ENCODE measurements at regions not wholly inside any gene's neighbourhood (a gene's known extent, or its start where the extent isn't known, plus 50 kb on each side); places are given as distances from the start of the nearest gene placed in this dataset.
"Not testable (repeated sequence)": the region's sequence is repeated elsewhere in the genome, so short reads cannot be mapped to it uniquely, and the experiment has no call there.

GRCh38 chr13:105721016-105721415, 814.4 kb downstream of the EFNB2 start:
- no peaks in the 10 kb centered on the region for H3K27me3 Mint-ChIP-seq
- no peaks in the 10 kb centered on the region for H3K4me1 Mint-ChIP-seq
- DNase-seq (no peak), ATAC-seq (no peak)
- H3K27ac Mint-ChIP-seq: no peak overlapping the region
- H3K9me3 Mint-ChIP-seq: no peaks in the 10 kb centered on the region
- H3K4me3 Mint-ChIP-seq: no peak overlapping the region
- no peaks in the 10 kb centered on the region for H3K36me3 Mint-ChIP-seq (ENCODE audit: low read depth)

GRCh38 chr13:105719859-105720258, 815.6 kb downstream of the EFNB2 start:
- no peak for ATAC-seq
- Mint-ChIP-seq H3K27ac (no peak overlapping the region), H3K36me3 (ENCODE audit: low read depth) (no peaks in the 10 kb centered on the region), H3K4me3 (no peak overlapping the region), H3K9me3 (no peaks in the 10 kb centered on the region), H3K27me3 (no peaks in the 10 kb centered on the region), H3K4me1 (no peaks in the 10 kb centered on the region)
- no peak for DNase-seq

GRCh38 chr13:105709181-105709580, 826.3 kb downstream of the EFNB2 start:
- no peaks in the 10 kb centered on the region for H3K36me3 Mint-ChIP-seq (ENCODE audit: low read depth)
- no peaks in the 10 kb centered on the region for H3K4me1 Mint-ChIP-seq
- ATAC-seq (no peak), DNase-seq (no peak)
- no peak overlapping the region for H3K4me3 Mint-ChIP-seq
- no peaks in the 10 kb centered on the region for H3K27me3 Mint-ChIP-seq
- no peaks in the 10 kb centered on the region for H3K9me3 Mint-ChIP-seq
- H3K27ac Mint-ChIP-seq: no peak overlapping the region

DNA sequence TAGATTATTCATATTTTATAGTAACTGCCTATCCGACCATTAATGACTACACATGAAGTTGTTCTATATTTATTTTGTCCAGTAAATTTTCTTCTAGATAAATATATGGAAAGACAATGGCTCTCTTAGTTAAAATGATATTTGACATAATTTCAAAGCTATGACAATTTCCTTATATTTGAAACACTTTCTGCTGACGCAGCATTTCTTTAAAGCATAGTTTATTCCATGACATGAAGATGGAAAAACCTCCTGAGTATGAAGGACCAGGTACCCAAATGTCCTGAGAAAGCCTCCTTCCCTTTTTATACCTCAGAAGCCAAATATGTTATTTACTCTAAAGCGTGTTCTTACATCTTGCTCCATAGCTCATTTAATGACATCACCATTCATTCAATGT, 831.6 kb downstream of the EFNB2 start:
- DNase-seq (no peak), ATAC-seq (no peak)
- Mint-ChIP-seq H3K9me3 (peaks cover 6% of the 10 kb centered on the region), H3K36me3 (ENCODE audit: low read depth) (no peaks in the 10 kb centered on the region), H3K27me3 (no peaks in the 10 kb centered on the region), H3K27ac (no peak overlapping the region), H3K4me3 (no peak overlapping the region), H3K4me1 (no peaks in the 10 kb centered on the region)

DNA sequence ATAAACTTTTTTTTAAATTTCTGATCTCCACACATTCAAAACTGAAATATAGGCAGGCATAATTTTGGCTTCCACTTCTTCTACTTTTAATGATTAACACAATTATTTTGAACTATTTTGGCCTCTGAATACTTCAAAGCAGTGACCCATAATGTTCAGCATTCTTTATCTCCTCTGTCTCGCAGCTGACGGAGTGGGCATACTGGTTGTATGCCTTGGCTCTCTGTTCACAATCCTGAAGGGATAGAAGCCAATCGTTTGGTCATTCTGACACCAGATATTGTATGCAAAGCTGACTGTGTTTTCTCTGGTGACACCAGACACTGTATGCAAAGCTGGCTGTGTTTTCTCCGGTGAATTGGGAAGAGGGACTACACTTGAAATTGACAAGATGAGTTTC, 833.0 kb downstream of the EFNB2 start:
- no peaks in the 10 kb centered on the region for H3K27me3 Mint-ChIP-seq
- peaks cover 6% of the 10 kb centered on the region for H3K9me3 Mint-ChIP-seq
- H3K36me3 Mint-ChIP-seq (ENCODE audit: low read depth): no peaks in the 10 kb centered on the region
- DNase-seq: no peak
- no peak overlapping the region for H3K27ac Mint-ChIP-seq
- H3K4me1 Mint-ChIP-seq: no peaks in the 10 kb centered on the region
- H3K4me3 Mint-ChIP-seq: no peak overlapping the region
- no peak for ATAC-seq

DNA sequence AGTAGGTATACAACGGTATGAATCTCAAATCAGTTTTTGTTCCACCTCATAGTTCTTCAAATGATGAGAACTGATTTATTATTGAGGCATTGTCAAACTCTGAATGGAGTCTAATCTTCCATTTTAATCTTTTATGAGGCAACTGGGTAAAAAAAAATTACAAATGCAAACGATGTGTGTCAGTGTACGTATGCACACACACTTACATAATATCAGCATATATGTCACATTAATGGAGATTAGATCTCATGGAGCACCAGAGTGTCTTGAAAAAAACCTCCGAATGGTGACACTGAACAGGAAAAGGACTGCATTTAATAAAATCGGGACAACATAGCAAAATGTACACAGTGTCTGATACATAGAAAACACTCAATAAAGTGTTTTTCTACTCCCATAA, 842.7 kb downstream of the EFNB2 start:
- no peak overlapping the region for H3K27ac Mint-ChIP-seq
- DNase-seq (no peak), ATAC-seq (no peak)
- no peaks in the 10 kb centered on the region for H3K4me1 Mint-ChIP-seq
- no peaks in the 10 kb centered on the region for H3K36me3 Mint-ChIP-seq (ENCODE audit: low read depth)
- H3K4me3 Mint-ChIP-seq: no peak overlapping the region
- no peaks in the 10 kb centered on the region for H3K9me3 Mint-ChIP-seq
- H3K27me3 Mint-ChIP-seq: no peaks in the 10 kb centered on the region

DNA sequence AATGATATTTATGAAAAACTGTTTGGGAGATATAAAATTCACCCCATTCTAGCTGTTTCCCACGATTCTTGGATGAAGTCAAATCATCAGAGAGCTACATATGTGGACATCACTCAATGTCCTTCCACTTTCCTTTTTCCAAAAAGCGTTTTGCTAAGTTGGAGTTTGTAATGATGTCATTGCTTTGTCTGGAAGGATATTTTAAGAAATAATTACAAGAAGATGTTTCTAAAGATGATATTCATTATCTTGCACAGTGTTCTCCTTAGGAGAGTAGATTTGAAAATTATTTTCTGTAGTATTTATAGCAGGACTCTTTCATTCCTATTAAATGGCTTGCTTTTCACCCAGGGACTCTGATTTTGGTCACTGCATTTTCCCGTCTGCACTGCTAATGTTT, 851.2 kb downstream of the EFNB2 start:
- no peaks in the 10 kb centered on the region for H3K4me1 Mint-ChIP-seq
- H3K4me3 Mint-ChIP-seq: no peak overlapping the region
- no peaks in the 10 kb centered on the region for H3K27me3 Mint-ChIP-seq
- DNase-seq (no peak), ATAC-seq (no peak)
- H3K9me3 Mint-ChIP-seq: no peaks in the 10 kb centered on the region
- no peak overlapping the region for H3K27ac Mint-ChIP-seq
- no peaks in the 10 kb centered on the region for H3K36me3 Mint-ChIP-seq (ENCODE audit: low read depth)

- no peaks in the 10 kb centered on the region for H3K4me1 Mint-ChIP-seq
- DNase-seq (no peak), ATAC-seq (no peak)
- no peaks in the 10 kb centered on the region for H3K27me3 Mint-ChIP-seq
- peaks cover 3% of the 10 kb centered on the region for H3K9me3 Mint-ChIP-seq
- H3K27ac Mint-ChIP-seq: no peak overlapping the region
- H3K4me3 Mint-ChIP-seq: no peak overlapping the region
- H3K36me3 Mint-ChIP-seq (ENCODE audit: low read depth): no peaks in the 10 kb centered on the region
Measured at GRCh38 chr13:105679838-105680237, 855.6 kb downstream of the EFNB2 start.

DNA sequence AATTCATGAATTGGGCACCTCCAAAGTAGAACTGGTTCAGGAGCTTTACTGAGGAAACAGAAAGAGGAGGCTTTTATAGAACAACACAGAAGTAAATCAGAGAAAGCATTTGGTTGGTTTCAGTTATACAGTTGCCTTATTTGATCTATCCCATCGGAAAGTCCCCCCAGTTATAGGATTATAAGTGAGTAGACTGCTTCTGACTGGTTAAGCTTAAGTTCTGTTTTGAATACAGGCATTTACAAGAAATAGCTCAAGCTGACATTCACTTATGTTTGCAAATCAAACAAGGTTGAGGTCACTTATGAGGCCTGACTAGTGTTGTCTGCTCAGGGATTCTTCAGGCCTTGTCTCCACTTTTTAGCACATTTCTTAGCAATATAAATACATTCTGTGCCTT, 857.4 kb downstream of the EFNB2 start:
- no peak overlapping the region for H3K27ac Mint-ChIP-seq
- no peaks in the 10 kb centered on the region for H3K36me3 Mint-ChIP-seq (ENCODE audit: low read depth)
- DNase-seq (no peak), ATAC-seq (no peak)
- H3K9me3 Mint-ChIP-seq: peaks cover 3% of the 10 kb centered on the region
- H3K4me3 Mint-ChIP-seq: no peak overlapping the region
- no peaks in the 10 kb centered on the region for H3K4me1 Mint-ChIP-seq
- no peaks in the 10 kb centered on the region for H3K27me3 Mint-ChIP-seq

DNA sequence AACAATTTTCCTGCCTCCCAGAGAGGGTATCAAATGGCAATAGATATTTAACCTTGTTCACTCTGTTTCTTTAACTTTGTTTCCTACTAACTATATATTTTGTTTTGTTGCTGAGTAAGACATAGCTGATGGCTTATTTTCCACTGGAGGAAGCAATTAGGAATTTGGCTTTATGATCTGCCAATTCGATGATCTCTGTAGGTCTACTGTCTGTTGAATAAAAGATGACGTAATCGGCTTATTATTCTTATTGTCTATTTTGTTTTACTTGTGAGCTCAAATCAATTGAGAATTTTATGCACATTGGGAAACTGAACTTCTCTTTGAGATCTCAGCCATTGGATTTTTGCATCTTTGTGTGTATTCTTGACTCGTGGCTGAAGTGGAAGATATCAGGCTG, 862.6 kb downstream of the EFNB2 start:
- Mint-ChIP-seq H3K36me3 (ENCODE audit: low read depth) (no peaks in the 10 kb centered on the region), H3K27ac (no peak overlapping the region), H3K9me3 (no peaks in the 10 kb centered on the region), H3K4me3 (no peak overlapping the region), H3K27me3 (no peaks in the 10 kb centered on the region), H3K4me1 (no peaks in the 10 kb centered on the region)
- DNase-seq (no peak), ATAC-seq (no peak)

DNA sequence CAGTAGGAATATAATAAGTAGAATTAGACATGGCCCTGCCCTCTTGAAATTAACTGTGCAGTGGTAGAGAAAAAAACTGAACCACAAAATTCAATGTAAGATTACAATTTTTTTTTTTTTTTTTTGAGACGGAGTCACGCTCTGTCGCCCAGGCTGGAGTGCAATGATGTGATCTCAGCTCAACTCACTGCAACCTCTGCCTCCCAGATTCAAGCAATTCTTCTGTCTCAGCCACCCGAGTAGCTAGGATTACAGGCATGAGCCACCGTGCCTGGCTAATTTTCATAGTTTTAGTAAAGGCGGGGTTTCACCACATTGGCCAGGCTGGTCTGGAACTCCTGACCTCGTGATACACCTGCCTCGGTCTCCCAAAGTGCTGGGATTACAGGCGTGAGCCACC, 864.3 kb downstream of the EFNB2 start:
- DNase-seq; H3K27me3 Mint-ChIP-seq; H3K9me3 Mint-ChIP-seq; H3K4me1 Mint-ChIP-seq; ATAC-seq; H3K4me3 Mint-ChIP-seq; H3K27ac Mint-ChIP-seq; H3K36me3 Mint-ChIP-seq (ENCODE audit: low read depth): not testable (repeated sequence)

DNA sequence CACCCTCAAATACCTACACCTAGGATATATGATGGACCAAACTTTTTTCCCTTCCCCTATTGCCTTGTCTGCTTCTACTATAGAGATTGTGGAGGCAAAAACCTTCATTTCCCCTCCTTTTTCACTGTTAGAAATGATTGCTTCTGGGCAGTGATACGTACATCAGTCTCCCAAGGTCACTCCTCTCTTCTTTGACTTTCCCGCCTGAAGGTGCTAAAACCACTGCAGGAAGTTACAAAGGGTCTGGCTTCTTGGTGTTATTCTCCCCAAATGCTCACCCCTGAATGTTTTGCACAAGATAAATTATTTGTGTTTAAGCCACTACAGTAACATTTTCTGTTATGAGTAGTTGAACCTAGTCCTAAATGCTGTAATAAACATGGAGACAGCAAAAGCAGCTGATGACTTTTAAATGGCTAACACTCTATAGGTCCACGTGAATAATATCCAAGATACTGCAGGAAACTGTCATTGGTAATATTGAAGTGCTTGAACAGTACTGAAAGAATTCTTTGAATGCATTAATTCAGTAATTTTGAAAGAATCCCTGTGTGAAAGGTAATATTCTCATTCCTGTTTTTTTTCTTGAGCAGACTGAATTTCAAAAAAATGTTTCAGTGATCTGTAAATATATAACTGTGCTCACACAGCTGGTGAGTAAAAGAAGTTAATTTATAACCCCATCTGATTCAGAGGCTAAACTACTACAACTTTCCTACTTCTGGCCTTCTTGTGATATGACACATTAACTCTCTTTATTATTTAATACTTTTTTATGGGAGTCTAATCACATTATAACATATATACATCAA, 865.1 kb downstream of the EFNB2 start:
- Mint-ChIP-seq H3K4me3 (no peak overlapping the region), H3K9me3 (no peaks in the 10 kb centered on the region), H3K27ac (no peak overlapping the region), H3K36me3 (ENCODE audit: low read depth) (no peaks in the 10 kb centered on the region), H3K4me1 (no peaks in the 10 kb centered on the region), H3K27me3 (no peaks in the 10 kb centered on the region)
- no peak for ATAC-seq
- no peak for DNase-seq

GRCh38 chr13:105665284-105665683, 870.2 kb downstream of the EFNB2 start:
- Mint-ChIP-seq H3K27ac (no peak overlapping the region), H3K9me3 (no peaks in the 10 kb centered on the region), H3K4me1 (no peaks in the 10 kb centered on the region), H3K4me3 (no peak overlapping the region), H3K36me3 (ENCODE audit: low read depth) (no peaks in the 10 kb centered on the region), H3K27me3 (no peaks in the 10 kb centered on the region)
- no peak for ATAC-seq
- DNase-seq: no peak

DNA sequence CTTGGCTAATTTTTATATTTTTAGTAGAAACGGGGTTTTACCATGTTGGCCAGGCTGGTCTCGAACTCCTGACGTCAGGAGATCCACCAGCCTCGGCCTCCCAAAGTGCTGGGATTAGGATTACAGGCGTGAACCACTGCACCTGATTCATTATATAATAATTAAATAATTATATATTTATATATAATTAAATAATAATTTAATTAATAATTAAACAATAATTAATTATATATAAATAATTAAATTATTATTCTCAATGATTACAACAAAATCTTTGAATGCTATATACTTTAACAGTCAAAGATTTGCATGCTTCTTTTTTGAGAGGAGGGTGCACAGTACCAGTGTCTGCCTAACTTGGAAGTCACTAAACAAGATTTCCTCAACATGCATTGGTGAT, 872.3 kb downstream of the EFNB2 start:
- ATAC-seq (no peak), DNase-seq (no peak)
- no peaks in the 10 kb centered on the region for H3K9me3 Mint-ChIP-seq
- H3K27ac Mint-ChIP-seq: no peak overlapping the region
- no peaks in the 10 kb centered on the region for H3K4me1 Mint-ChIP-seq
- no peaks in the 10 kb centered on the region for H3K27me3 Mint-ChIP-seq
- no peak overlapping the region for H3K4me3 Mint-ChIP-seq
- H3K36me3 Mint-ChIP-seq (ENCODE audit: low read depth): no peaks in the 10 kb centered on the region

- Mint-ChIP-seq H3K4me1 (no peaks in the 10 kb centered on the region), H3K4me3 (no peak overlapping the region), H3K36me3 (ENCODE audit: low read depth) (no peaks in the 10 kb centered on the region), H3K27ac (no peak overlapping the region), H3K27me3 (no peaks in the 10 kb centered on the region), H3K9me3 (peaks cover 4% of the 10 kb centered on the region)
- no peak for DNase-seq
- ATAC-seq: no peak
Measured at GRCh38 chr13:105660561-105660960, 874.9 kb downstream of the EFNB2 start.

DNA sequence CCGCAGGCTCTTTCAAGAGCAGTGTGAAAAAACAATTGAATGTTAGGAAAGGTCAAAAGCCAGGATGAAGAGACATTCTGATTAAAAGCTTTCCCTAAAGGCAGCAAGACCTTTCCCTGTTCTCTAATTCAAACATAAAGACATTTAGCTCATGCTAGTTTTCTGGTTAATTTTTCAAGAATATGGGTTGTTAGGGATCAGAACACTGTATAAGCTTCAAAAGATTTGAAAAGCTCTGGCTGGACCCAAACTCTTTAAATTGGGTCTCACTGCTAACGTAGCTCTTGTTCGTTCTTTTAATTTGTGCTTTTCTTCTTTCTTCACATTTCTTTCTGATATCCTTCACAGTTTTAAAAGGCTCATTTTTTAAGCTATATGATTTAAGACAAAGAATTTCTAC, 877.0 kb downstream of the EFNB2 start:
- H3K36me3 Mint-ChIP-seq (ENCODE audit: low read depth): no peaks in the 10 kb centered on the region
- H3K9me3 Mint-ChIP-seq: peaks cover 4% of the 10 kb centered on the region
- H3K4me3 Mint-ChIP-seq: no peak overlapping the region

More for the DNA sequence above, 877.0 kb downstream of the EFNB2 start:
- ATAC-seq (no peak), DNase-seq (no peak)
- H3K27me3 Mint-ChIP-seq: no peaks in the 10 kb centered on the region
- no peak overlapping the region for H3K27ac Mint-ChIP-seq
- H3K4me1 Mint-ChIP-seq: no peaks in the 10 kb centered on the region
